ENCODE measurements at regions not wholly inside any gene's neighbourhood (a gene's known extent, or its start where the extent isn't known, plus 50 kb on each side); places are given as distances from the start of the nearest gene placed in this dataset.

GRCh38 chr7:17489961-17490360 is 191.5 kb downstream of the AHR start:
- no peak for DNase-seq (ENCODE audit: low read depth, low spot score)
- Mint-ChIP-seq H3K4me1 (no peaks in the 10 kb centered on the region), H3K27ac (ENCODE audit: unreplicated experiment) (no peak overlapping the region), H3K36me3 (ENCODE audit: low read depth) (no peaks in the 10 kb centered on the region), H3K27me3 (ENCODE audit: low read depth) (no peaks in the 10 kb centered on the region), H3K4me3 (no peak overlapping the region), H3K9me3 (no peaks in the 10 kb centered on the region)
- no peak for TF ChIP-seq CTCF (conservative IDR thresholded peaks at IDR 0.05)

GRCh38 chr7:17490825-17491224 is 192.4 kb downstream of the AHR start:
- H3K36me3 Mint-ChIP-seq (ENCODE audit: low read depth) = no peaks in the 10 kb centered on the region

GRCh38 chr7:17492437-17492836 is 194.0 kb downstream of the AHR start:
- H3K27ac Mint-ChIP-seq (ENCODE audit: unreplicated experiment) = no peak overlapping the region
- no peaks in the 10 kb centered on the region for H3K9me3 Mint-ChIP-seq
- no peaks in the 10 kb centered on the region for H3K4me1 Mint-ChIP-seq
- H3K36me3 Mint-ChIP-seq (ENCODE audit: low read depth) = no peaks in the 10 kb centered on the region
- H3K4me3 Mint-ChIP-seq = no peak overlapping the region
- no peak for TF ChIP-seq CTCF (conservative IDR thresholded peaks at IDR 0.05)
- no peaks in the 10 kb centered on the region for H3K27me3 Mint-ChIP-seq (ENCODE audit: low read depth)
- DNase-seq (ENCODE audit: low read depth, low spot score) = no peak

More at GRCh38 chr7:17490825-17491224, 192.4 kb downstream of the AHR start:
- Mint-ChIP-seq H3K27me3 (ENCODE audit: low read depth) (no peaks in the 10 kb centered on the region), H3K4me1 (no peaks in the 10 kb centered on the region), H3K27ac (ENCODE audit: unreplicated experiment) (no peak overlapping the region), H3K4me3 (no peak overlapping the region), H3K9me3 (no peaks in the 10 kb centered on the region)
- TF ChIP-seq CTCF (conservative IDR thresholded peaks at IDR 0.05) = no peak
- DNase-seq (ENCODE audit: low read depth, low spot score) = no peak

- Mint-ChIP-seq H3K36me3 (ENCODE audit: low read depth) (no peaks in the 10 kb centered on the region), H3K9me3 (no peaks in the 10 kb centered on the region), H3K27ac (ENCODE audit: unreplicated experiment) (no peak overlapping the region), H3K27me3 (ENCODE audit: low read depth) (no peaks in the 10 kb centered on the region), H3K4me1 (no peaks in the 10 kb centered on the region), H3K4me3 (no peak overlapping the region)
- no peak for DNase-seq (ENCODE audit: low read depth, low spot score)
- no peak for TF ChIP-seq CTCF (conservative IDR thresholded peaks at IDR 0.05)
These were observed 195.0 kb downstream of the AHR start for GRCh38 chr7:17493446-17493845.

- H3K4me3 Mint-ChIP-seq = no peak overlapping the region
These were observed 197.4 kb downstream of the AHR start for GRCh38 chr7:17495655-17496394.

More at GRCh38 chr7:17495655-17496394, 197.4 kb downstream of the AHR start:
- TF ChIP-seq CTCF (conservative IDR thresholded peaks at IDR 0.05) = no peak
- Mint-ChIP-seq H3K9me3 (no peaks in the 10 kb centered on the region), H3K4me1 (no peaks in the 10 kb centered on the region), H3K27ac (ENCODE audit: unreplicated experiment) (no peak overlapping the region), H3K27me3 (ENCODE audit: low read depth) (no peaks in the 10 kb centered on the region), H3K36me3 (ENCODE audit: low read depth) (no peaks in the 10 kb centered on the region)
- no peak for DNase-seq (ENCODE audit: low read depth, low spot score)

Data from neural crest cell (in vitro differentiated cells).